ENCODE measurements at regions not wholly inside any gene's neighbourhood (a gene's known extent, or its start where the extent isn't known, plus 50 kb on each side); places are given as distances from the start of the nearest gene placed in this dataset.

- no peak for DNase-seq (ENCODE audit: extremely low read depth, low read depth)
Observed at GRCh38 chr12:91974541-91975085, 171.0 kb downstream of the BTG1 start.

GRCh38 chr12:91973813-91974212 lies 171.8 kb downstream of the BTG1 start:
- no peak for DNase-seq (ENCODE audit: extremely low read depth, low read depth)

- DNase-seq (ENCODE audit: extremely low read depth, low read depth) = no peak
Observed at GRCh38 chr12:91972896-91973295, 172.8 kb downstream of the BTG1 start.

GRCh38 chr12:91968777-91969171 lies 176.9 kb downstream of the BTG1 start:
- no peak for DNase-seq (ENCODE audit: extremely low read depth, low read depth)

GRCh38 chr12:91968076-91968776 lies 177.4 kb downstream of the BTG1 start:
- DNase-seq (ENCODE audit: extremely low read depth, low read depth) = no peak

GRCh38 chr12:91967590-91967989 lies 178.1 kb downstream of the BTG1 start:
- DNase-seq (ENCODE audit: extremely low read depth, low read depth) = no peak

- no peak for DNase-seq (ENCODE audit: extremely low read depth, low read depth)
Observed at GRCh38 chr12:91965781-91966180, 179.9 kb downstream of the BTG1 start.

GRCh38 chr12:91964501-91964900 lies 181.1 kb downstream of the BTG1 start:
- no peak for DNase-seq (ENCODE audit: extremely low read depth, low read depth)

- DNase-seq (ENCODE audit: extremely low read depth, low read depth) = no peak
Observed at GRCh38 chr12:91959220-91959619, 186.4 kb downstream of the BTG1 start.

GRCh38 chr12:91958816-91959215 lies 186.8 kb downstream of the BTG1 start:
- DNase-seq (ENCODE audit: extremely low read depth, low read depth) = no peak

- DNase-seq (ENCODE audit: extremely low read depth, low read depth) = no peak
Observed at GRCh38 chr12:91954747-91955146, 190.9 kb downstream of the BTG1 start.

- DNase-seq (ENCODE audit: extremely low read depth, low read depth) = no peak
Observed at GRCh38 chr12:91954326-91954725, 191.3 kb downstream of the BTG1 start.

GRCh38 chr12:91952916-91953315 lies 192.7 kb downstream of the BTG1 start:
- DNase-seq (ENCODE audit: extremely low read depth, low read depth) = no peak

- no peak for DNase-seq (ENCODE audit: extremely low read depth, low read depth)
Observed at GRCh38 chr12:91951571-91951970, 194.1 kb downstream of the BTG1 start.

GRCh38 chr12:91948504-91948903 lies 197.1 kb downstream of the BTG1 start:
- no peak for DNase-seq (ENCODE audit: extremely low read depth, low read depth)

- DNase-seq (ENCODE audit: extremely low read depth, low read depth) = no peak
Observed at GRCh38 chr12:91947459-91947858, 198.2 kb downstream of the BTG1 start.

- DNase-seq (ENCODE audit: extremely low read depth, low read depth) = no peak
Observed at GRCh38 chr12:91944637-91945036, 201.0 kb downstream of the BTG1 start.

GRCh38 chr12:91940826-91941570 lies 204.6 kb downstream of the BTG1 start:
- no peak for DNase-seq (ENCODE audit: extremely low read depth, low read depth)

- DNase-seq (ENCODE audit: extremely low read depth, low read depth) = no peak
Observed at GRCh38 chr12:91940322-91940721, 205.3 kb downstream of the BTG1 start.

GRCh38 chr12:91937706-91938105 lies 207.9 kb downstream of the BTG1 start:
- DNase-seq (ENCODE audit: extremely low read depth, low read depth) = no peak

GRCh38 chr12:91937009-91937408 lies 208.6 kb downstream of the BTG1 start:
- DNase-seq (ENCODE audit: extremely low read depth, low read depth) = no peak

- DNase-seq (ENCODE audit: extremely low read depth, low read depth) = no peak
Observed at GRCh38 chr12:91935296-91935695, 210.3 kb downstream of the BTG1 start.

Measured in NCI-H460 (cell line).